Ascending aorta (tissue), 2 donors: ENCODE measurements at regions not wholly inside any gene's neighbourhood (a gene's known extent, or its start where the extent isn't known, plus 50 kb on each side); places are given as distances from the start of the nearest gene placed in this dataset.

Experiments
- DNase-seq, 2 donors: peaks; one replicate each; pipeline ENCODE4 v3.0.0-alpha.2; 2019; ENCODE audit warnings: low spot score in 2 of 2
- H3K27ac ChIP-seq, 2 donors: fragments of 200-600 bp; sonication (generic); one replicate each; pipeline ENCODE4 v1.5.1; 2016 to 2017; ENCODE audit warnings: mild to moderate bottlenecking in 1 of 2
- H3K27me3 ChIP-seq: fragments of 200-600 bp; sonication (generic); one replicate; pipeline ENCODE4 v1.5.1; 2017
- H3K36me3 ChIP-seq, 2 donors: fragments of 200-600 bp; sonication (generic); one replicate each; pipeline ENCODE4 v1.5.1; 2016
- H3K4me1 ChIP-seq, 2 donors: fragments of 200-600 bp; sonication (generic); one replicate each; pipeline ENCODE4 v1.5.1; 2016 to 2017; ENCODE audit warnings: mild to moderate bottlenecking in 1 of 2
- H3K4me3 ChIP-seq, 2 donors: fragments of 200-600 bp; sonication (generic); one replicate each; pipeline ENCODE4 v1.5.1; 2016 to 2017; ENCODE audit warnings: mild to moderate bottlenecking in 1 of 2
- H3K9me3 ChIP-seq, 2 donors: fragments of 200-600 bp; sonication (generic); one replicate each; pipeline ENCODE4 v1.5.1; 2016
- CTCF ChIP-seq, 3 experiments: fragments of 200-600 bp in 2 of 3; fragments of 450-650 bp in 1 of 3; sonication (generic) in 2 of 3; IDR thresholded peaks; one replicate each; pipeline ENCODE4 v1.5.1; 2016 to 2019; ENCODE audit warnings: antibody characterized with exemption in 3 of 3, mild to moderate bottlenecking in 1 of 3, moderate library complexity in 1 of 3
- intact Hi-C: fragments of 100-400 bp; cut with DNase I; formaldehyde crosslinking; loops from one replicate; pipeline ENCODE4 v1.15.1; 2023

GRCh38 chr18:46282646-46283045, 178.5 kb downstream of the HAUS1 start:
- H3K36me3 ChIP-seq: no peaks in the 10 kb centered on the region
- H3K9me3 ChIP-seq: no peaks in the 10 kb centered on the region
- no peaks in the 10 kb centered on the region for H3K27me3 ChIP-seq
- intact Hi-C loops: loop anchor here (10.0 kb wide), 1 partner anchor 108 kb away; a partner anchor contains a TSS
- H3K4me1 ChIP-seq: no peaks in the 10 kb centered on the region
- no peak for TF ChIP-seq CTCF (IDR thresholded peaks at IDR 0.05)
- H3K27ac ChIP-seq: no peak overlapping the region
- no peak for DNase-seq
- H3K4me3 ChIP-seq: no peak overlapping the region

- intact Hi-C loops: loop anchor here (10.0 kb wide), 1 partner anchor 108 kb away; a partner anchor contains a TSS
- no peak overlapping the region for H3K4me3 ChIP-seq
- H3K27ac ChIP-seq: no peak overlapping the region
- H3K27me3 ChIP-seq: no peaks in the 10 kb centered on the region
- no peaks in the 10 kb centered on the region for H3K9me3 ChIP-seq
- no peaks in the 10 kb centered on the region for H3K4me1 ChIP-seq
- TF ChIP-seq CTCF (IDR thresholded peaks at IDR 0.05): no peak
- no peak for DNase-seq
- H3K36me3 ChIP-seq: no peaks in the 10 kb centered on the region
These were observed 179.1 kb downstream of the HAUS1 start for GRCh38 chr18:46283268-46283667.

- Histone ChIP-seq H3K27me3 (no peaks in the 10 kb centered on the region), H3K27ac (no peak overlapping the region), H3K36me3 (no peaks in the 10 kb centered on the region), H3K9me3 (no peaks in the 10 kb centered on the region), H3K4me3 (no peak overlapping the region), H3K4me1 (no peaks in the 10 kb centered on the region)
- DNase-seq: no peak
- intact Hi-C loops: loop anchor here (10.0 kb wide), 1 partner anchor 109 kb away; a partner anchor contains a TSS
- TF ChIP-seq CTCF (IDR thresholded peaks at IDR 0.05): no peak
These were observed 179.7 kb downstream of the HAUS1 start for GRCh38 chr18:46283895-46284295.

- Histone ChIP-seq H3K27me3 (no peaks in the 10 kb centered on the region), H3K4me3 (no peak overlapping the region), H3K36me3 (no peaks in the 10 kb centered on the region), H3K27ac (no peak overlapping the region), H3K4me1 (no peaks in the 10 kb centered on the region), H3K9me3 (no peaks in the 10 kb centered on the region)
- no peak for DNase-seq
- no peak for TF ChIP-seq CTCF (IDR thresholded peaks at IDR 0.05)
- intact Hi-C loops: loop anchor here (10.0 kb wide), 1 partner anchor 115 kb away; a partner anchor contains a TSS
These were observed 185.3 kb downstream of the HAUS1 start for GRCh38 chr18:46289463-46289862.

GRCh38 chr18:46289931-46290330, 185.7 kb downstream of the HAUS1 start:
- DNase-seq: no peak
- TF ChIP-seq CTCF (IDR thresholded peaks at IDR 0.05): no peak
- H3K27ac ChIP-seq: no peak overlapping the region
- no peak overlapping the region for H3K4me3 ChIP-seq
- no peaks in the 10 kb centered on the region for H3K9me3 ChIP-seq
- H3K36me3 ChIP-seq: no peaks in the 10 kb centered on the region
- intact Hi-C loops: loop anchor here (10.0 kb wide), 1 partner anchor 115 kb away; a partner anchor contains a TSS
- H3K27me3 ChIP-seq: no peaks in the 10 kb centered on the region
- no peaks in the 10 kb centered on the region for H3K4me1 ChIP-seq
